Stimulated activated CD4-positive, alpha-beta T cell treated with anti-CD3 and anti-CD28 coated beads, TNF-alpha, amount 100 ng/mL, for 1 hour (primary cell): ENCODE measurements at regions not wholly inside any gene's neighbourhood (a gene's known extent, or its start where the extent isn't known, plus 50 kb on each side); places are given as distances from the start of the nearest gene placed in this dataset.

Source experiments
- DNase-seq, 3 donors: peaks; one replicate each; pipeline ENCODE4 v3.0.0-alpha.2; 2020; ENCODE audit warnings: low read depth in 3 of 3, low spot score in 1 of 3

GRCh38 chr3:178393824-178394223 lies 142.4 kb upstream of the KCNMB2 start:
- DNase-seq: no peak

- DNase-seq: no peak
These were observed 139.9 kb upstream of the KCNMB2 start for GRCh38 chr3:178396318-178396717.

GRCh38 chr3:178397202-178397601 lies 139.0 kb upstream of the KCNMB2 start:
- no peak for DNase-seq

- DNase-seq: no peak
These were observed 138.4 kb upstream of the KCNMB2 start for GRCh38 chr3:178397836-178398235.

- DNase-seq: no peak
These were observed 131.3 kb upstream of the KCNMB2 start for GRCh38 chr3:178404961-178405360.

GRCh38 chr3:178405531-178405930 lies 130.7 kb upstream of the KCNMB2 start:
- no peak for DNase-seq

GRCh38 chr3:178406206-178406605 lies 130.0 kb upstream of the KCNMB2 start:
- no peak for DNase-seq

GRCh38 chr3:178415384-178415783 lies 120.9 kb upstream of the KCNMB2 start:
- no peak for DNase-seq

GRCh38 chr3:178417736-178418135 lies 118.5 kb upstream of the KCNMB2 start:
- no peak for DNase-seq

- DNase-seq: no peak
These were observed 117.2 kb upstream of the KCNMB2 start for GRCh38 chr3:178419071-178419470.

- DNase-seq: no peak
These were observed 116.2 kb upstream of the KCNMB2 start for GRCh38 chr3:178420033-178420432.

- no peak for DNase-seq
These were observed 115.2 kb upstream of the KCNMB2 start for GRCh38 chr3:178421069-178421468.

- no peak for DNase-seq
These were observed 113.8 kb upstream of the KCNMB2 start for GRCh38 chr3:178422406-178422805.

GRCh38 chr3:178428037-178428436 lies 108.2 kb upstream of the KCNMB2 start:
- DNase-seq: no peak

- DNase-seq: no peak
These were observed 101.9 kb upstream of the KCNMB2 start for GRCh38 chr3:178434206-178434805.

GRCh38 chr3:178435575-178435974 lies 100.7 kb upstream of the KCNMB2 start:
- DNase-seq: no peak

GRCh38 chr3:178436773-178437172 lies 99.5 kb upstream of the KCNMB2 start:
- DNase-seq: no peak

- no peak for DNase-seq
These were observed 99.0 kb upstream of the KCNMB2 start for GRCh38 chr3:178437236-178437635.

GRCh38 chr3:178439504-178439903 lies 96.7 kb upstream of the KCNMB2 start:
- no peak for DNase-seq

GRCh38 chr3:178440043-178440442 lies 96.2 kb upstream of the KCNMB2 start:
- DNase-seq: no peak

GRCh38 chr3:178443634-178444033 lies 92.6 kb upstream of the KCNMB2 start:
- DNase-seq: no peak

GRCh38 chr3:178445139-178445538 lies 91.1 kb upstream of the KCNMB2 start:
- DNase-seq: no peak

- no peak for DNase-seq
These were observed 90.2 kb upstream of the KCNMB2 start for GRCh38 chr3:178446059-178446458.

- DNase-seq: no peak
These were observed 85.8 kb upstream of the KCNMB2 start for GRCh38 chr3:178450476-178450875.
